Tibial artery (tissue), 4 donors: ENCODE measurements at regions not wholly inside any gene's neighbourhood (a gene's known extent, or its start where the extent isn't known, plus 50 kb on each side); places are given as distances from the start of the nearest gene placed in this dataset.

ENCODE experiments used
- DNase-seq, 2 donors: peaks; one replicate each; pipeline ENCODE4 v3.0.0-alpha.2; 2019
- H3K27ac ChIP-seq, 2 donors: fragments of 200-600 bp; sonication (generic) in 1 of 2; 1 replicate in 1 of 2; 2 replicates in 1 of 2; pipeline ENCODE4 v1.5.1; 2018 to 2019; ENCODE audit warnings: mild to moderate bottlenecking in 1 of 2
- H3K27me3 ChIP-seq, 2 donors: fragments of 200-600 bp; sonication (generic) in 1 of 2; one replicate each; pipeline versions ENCODE4 v1.5.1 to v1.6.0; 2016 to 2019
- H3K36me3 ChIP-seq, 3 donors: fragments of 200-600 bp; sonication (generic) in 2 of 3; one replicate each; pipeline ENCODE4 v1.5.1; 2016 to 2019; ENCODE audit warnings: mild to moderate bottlenecking in 2 of 3
- H3K4me1 ChIP-seq, 4 donors: fragments of 200-600 bp; sonication (generic) in 2 of 4; 1 replicate in 3 of 4; 2 replicates in 1 of 4; pipeline ENCODE4 v1.5.1; 2016 to 2019
- H3K4me3 ChIP-seq, 2 donors: fragments of 200-600 bp; sonication (generic) in 1 of 2; 1 replicate in 1 of 2; 2 replicates in 1 of 2; pipeline ENCODE4 v1.5.1; 2018 to 2019; ENCODE audit warnings: mild to moderate bottlenecking in 2 of 2
- H3K9me3 ChIP-seq, 3 donors: fragments of 200-600 bp; sonication (generic) in 1 of 3; one replicate each; pipeline ENCODE4 v1.5.1; 2016 to 2019
- CTCF ChIP-seq, 2 experiments: fragments of 200-600 bp in 1 of 2; fragments of 450-650 bp in 1 of 2; IDR thresholded peaks; one replicate each; pipeline ENCODE4 v1.5.1; 2017 to 2019; ENCODE audit warnings: antibody characterized with exemption in 2 of 2, mild to moderate bottlenecking in 1 of 2, moderate library complexity in 1 of 2
- intact Hi-C: fragments of 100-400 bp; cut with DNase I; formaldehyde crosslinking; loops from one replicate; pipeline ENCODE4 v1.15.0; 2023; ENCODE audit warnings: low total_unique reads

GRCh38 chr20:4635781-4636180 is 50.5 kb upstream of the PRNP start:
- intact Hi-C loops: no loop called here
- Histone ChIP-seq H3K27me3 (peaks cover 0 to 7% of the 10 kb centered on the region in 2 donors), H3K4me1 (no peaks in the 10 kb centered on the region), H3K9me3 (no peaks in the 10 kb centered on the region), H3K36me3 (no peaks in the 10 kb centered on the region), H3K4me3 (no peak overlapping the region), H3K27ac (no peak overlapping the region)
- no peak for TF ChIP-seq CTCF (IDR thresholded peaks at IDR 0.05)
- no peak for DNase-seq

DNA sequence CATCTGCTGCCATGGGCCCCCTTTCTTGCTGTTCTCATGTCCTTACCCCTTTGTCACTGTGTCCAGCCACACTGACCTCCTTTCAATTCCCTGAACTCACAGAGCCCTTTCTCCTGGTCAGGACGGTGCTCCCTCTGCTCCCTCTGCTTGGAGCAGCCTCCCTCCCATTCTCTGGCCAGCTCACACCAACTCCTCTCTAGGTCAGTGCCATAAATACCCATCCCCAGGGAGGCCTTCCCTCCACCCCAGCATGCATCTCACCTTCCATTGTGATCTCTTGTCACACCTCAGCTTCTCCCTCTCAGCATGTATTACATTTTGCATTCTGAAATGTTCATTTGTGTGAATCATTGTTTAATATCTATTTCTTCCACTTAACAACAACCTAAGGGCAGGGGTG is 50.9 kb upstream of the PRNP start:
- no peak overlapping the region for H3K4me3 ChIP-seq
- intact Hi-C loops: no loop called here
- DNase-seq: no peak
- no peaks in the 10 kb centered on the region for H3K9me3 ChIP-seq
- no peaks in the 10 kb centered on the region for H3K36me3 ChIP-seq
- no peak for TF ChIP-seq CTCF (IDR thresholded peaks at IDR 0.05)
- H3K27ac ChIP-seq: no peak overlapping the region
- H3K4me1 ChIP-seq: no peaks in the 10 kb centered on the region
- peaks cover 0 to 7% of the 10 kb centered on the region in 2 donors for H3K27me3 ChIP-seq

- no peak for TF ChIP-seq CTCF (IDR thresholded peaks at IDR 0.05)
- Histone ChIP-seq H3K27me3 (peaks cover 0 to 7% of the 10 kb centered on the region in 2 donors), H3K4me1 (no peaks in the 10 kb centered on the region), H3K36me3 (no peaks in the 10 kb centered on the region), H3K4me3 (no peak overlapping the region), H3K27ac (no peak overlapping the region), H3K9me3 (no peaks in the 10 kb centered on the region)
- no peak for DNase-seq
- intact Hi-C loops: no loop called here
Measured at GRCh38 chr20:4633780-4634179, 52.5 kb upstream of the PRNP start.

DNA sequence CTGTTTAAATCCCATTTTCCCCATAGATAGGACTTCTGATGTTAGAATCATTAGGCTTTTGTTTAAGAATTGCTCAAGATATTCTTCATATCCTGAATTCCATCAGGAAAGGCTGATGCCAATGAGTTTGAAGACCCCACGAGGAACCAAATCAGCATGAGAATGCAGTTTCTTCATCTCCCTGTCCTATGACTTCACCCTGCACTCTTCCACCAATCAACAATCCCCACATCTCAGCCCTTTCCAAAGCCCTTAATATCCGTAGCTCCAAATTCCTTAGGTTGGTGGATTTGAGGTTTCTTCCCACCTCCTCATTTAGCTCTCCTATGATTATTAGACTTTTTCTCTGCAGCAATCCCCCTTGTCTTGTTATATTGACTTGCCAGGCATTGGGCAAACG is 52.9 kb upstream of the PRNP start:
- no peaks in the 10 kb centered on the region for H3K36me3 ChIP-seq
- no peaks in the 10 kb centered on the region for H3K4me1 ChIP-seq
- intact Hi-C loops: no loop called here
- peaks cover 0 to 7% of the 10 kb centered on the region in 2 donors for H3K27me3 ChIP-seq
- H3K4me3 ChIP-seq: no peak overlapping the region
- TF ChIP-seq CTCF (IDR thresholded peaks at IDR 0.05): no peak
- no peak for DNase-seq
- no peaks in the 10 kb centered on the region for H3K9me3 ChIP-seq
- no peak overlapping the region for H3K27ac ChIP-seq

DNA sequence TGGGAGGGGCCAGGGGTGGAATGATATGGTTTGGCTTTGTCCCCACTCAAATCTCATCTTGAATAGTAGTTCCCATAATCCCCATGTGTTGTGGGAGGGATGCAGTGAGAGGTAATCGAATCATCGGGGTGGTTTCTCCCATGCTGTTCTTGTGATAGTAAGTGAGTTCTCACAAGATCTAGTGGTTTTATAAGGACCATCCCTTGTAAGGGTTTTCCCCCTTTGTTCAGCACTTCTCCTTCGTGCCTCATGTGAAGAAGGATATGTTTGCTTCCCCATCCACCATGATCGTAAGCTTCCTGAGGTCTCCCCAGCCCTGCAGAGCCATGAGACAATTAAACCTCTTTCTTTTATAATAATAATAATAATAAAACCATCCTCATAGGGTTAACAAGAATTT is 53.4 kb upstream of the PRNP start:
- Histone ChIP-seq H3K4me1 (no peaks in the 10 kb centered on the region), H3K36me3 (no peaks in the 10 kb centered on the region), H3K27me3 (peaks cover 0 to 7% of the 10 kb centered on the region in 2 donors), H3K27ac (no peak overlapping the region), H3K9me3 (no peaks in the 10 kb centered on the region), H3K4me3 (no peak overlapping the region)
- TF ChIP-seq CTCF (IDR thresholded peaks at IDR 0.05): no peak
- no peak for DNase-seq
- intact Hi-C loops: no loop called here

DNA sequence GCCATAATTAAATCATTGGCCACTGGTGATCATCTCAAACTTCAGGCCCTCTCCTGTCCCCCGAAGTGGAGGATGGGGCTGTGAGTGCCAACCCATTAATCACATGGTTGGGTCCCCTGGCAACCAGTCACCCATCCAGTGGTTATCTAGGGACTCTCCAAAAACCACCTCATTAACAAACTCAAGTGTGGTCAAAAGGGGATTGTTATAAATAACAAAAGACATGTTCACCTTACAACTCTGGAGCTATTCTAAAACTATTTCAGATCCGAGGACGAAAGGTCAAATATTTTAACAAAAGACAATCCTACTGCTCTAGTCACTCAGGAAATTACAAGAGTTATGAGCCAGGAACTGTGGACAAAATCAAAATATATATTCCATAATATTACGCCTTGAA is 60.0 kb upstream of the PRNP start:
- no peaks in the 10 kb centered on the region for H3K4me1 ChIP-seq
- TF ChIP-seq CTCF (IDR thresholded peaks at IDR 0.05): no peak
- peaks cover 0 to 7% (median 0%) of the 10 kb centered on the region in 3 donors for H3K9me3 ChIP-seq
- H3K36me3 ChIP-seq: no peaks in the 10 kb centered on the region
- no peak for DNase-seq
- no peak overlapping the region for H3K27ac ChIP-seq
- H3K27me3 ChIP-seq: peaks cover 0 to 17% of the 10 kb centered on the region in 2 donors
- intact Hi-C loops: no loop called here
- no peak overlapping the region for H3K4me3 ChIP-seq
